GM18858 (cell line): ENCODE measurements at regions not wholly inside any gene's neighbourhood (a gene's known extent, or its start where the extent isn't known, plus 50 kb on each side); places are given as distances from the start of the nearest gene placed in this dataset.
"Not testable (repeated sequence)": the region's sequence is repeated elsewhere in the genome, so short reads cannot be mapped to it uniquely, and the experiment has no call there.

Source experiments
- ATAC-seq: cut with Tn5 transposase; IDR thresholded peaks from one replicate; pipeline ENCODE4 v1.9.1; 2021; ENCODE audit not compliant: unreplicated experiment

GRCh38 chr1:170789063-170789462 lies 125.1 kb downstream of the PRRX1 start:
- ATAC-seq: no peak

DNA sequence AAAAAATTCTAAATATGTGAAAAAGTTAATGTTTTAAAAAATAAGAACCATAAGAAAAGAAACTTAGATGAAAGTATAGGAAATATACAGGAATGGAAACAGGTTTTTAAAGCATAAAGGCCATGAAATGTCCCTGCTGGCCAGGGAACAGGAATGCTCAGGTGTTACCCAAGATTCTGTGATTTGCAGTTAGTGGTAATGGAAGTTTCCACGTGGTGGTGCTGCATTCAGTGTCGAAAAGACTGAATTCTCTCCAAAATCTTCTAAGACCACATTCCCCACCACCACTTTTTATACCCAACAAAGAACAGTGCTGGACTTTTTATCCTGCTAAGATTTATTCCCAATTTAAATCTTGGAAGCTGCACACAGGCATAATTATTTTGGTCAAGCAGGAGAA lies 126.2 kb downstream of the PRRX1 start:
- no peak for ATAC-seq

- ATAC-seq: no peak
Measured at GRCh38 chr1:170790651-170791071, 126.7 kb downstream of the PRRX1 start.

DNA sequence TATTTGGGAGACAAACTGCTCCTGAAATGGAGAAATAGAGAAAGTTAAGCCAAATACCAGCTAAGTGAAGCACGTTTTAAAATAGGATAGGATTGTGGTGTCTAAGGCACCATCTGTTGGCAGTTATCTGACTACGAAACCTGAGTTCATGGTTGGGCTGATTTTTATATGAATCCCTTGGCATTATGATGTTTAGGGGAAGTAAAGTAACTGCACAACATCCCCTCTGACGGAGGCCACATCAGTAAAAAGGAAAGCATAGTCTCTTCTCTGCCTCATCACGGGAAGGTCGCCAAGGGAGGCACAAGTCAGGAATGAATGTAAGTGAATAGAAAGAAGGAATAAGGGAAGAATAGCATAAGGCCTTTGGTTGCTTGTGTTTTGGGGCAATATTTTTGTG lies 128.0 kb downstream of the PRRX1 start:
- no peak for ATAC-seq

- ATAC-seq: no peak
Measured at GRCh38 chr1:170800265-170800664, 135.1 kb upstream of the MROH9 start.

DNA sequence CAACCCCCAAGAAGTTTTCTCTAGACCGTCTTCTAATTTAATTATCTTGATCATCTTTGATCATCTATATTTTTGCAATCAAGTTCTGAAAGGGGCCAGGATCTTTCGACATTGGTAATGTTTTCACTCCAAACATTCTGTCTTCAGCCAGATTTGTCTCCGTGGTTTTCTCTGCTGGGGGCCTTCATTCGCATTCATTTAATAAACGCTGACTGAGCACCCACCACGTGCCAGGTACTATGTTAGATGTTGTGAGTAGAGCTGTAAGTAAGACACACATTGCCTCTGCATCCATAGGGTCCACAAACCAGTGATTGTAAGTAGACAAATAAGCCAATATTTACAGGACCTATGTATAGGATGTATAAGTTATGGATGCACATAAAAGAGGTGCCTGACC lies 134.5 kb upstream of the MROH9 start:
- no peak for ATAC-seq

DNA sequence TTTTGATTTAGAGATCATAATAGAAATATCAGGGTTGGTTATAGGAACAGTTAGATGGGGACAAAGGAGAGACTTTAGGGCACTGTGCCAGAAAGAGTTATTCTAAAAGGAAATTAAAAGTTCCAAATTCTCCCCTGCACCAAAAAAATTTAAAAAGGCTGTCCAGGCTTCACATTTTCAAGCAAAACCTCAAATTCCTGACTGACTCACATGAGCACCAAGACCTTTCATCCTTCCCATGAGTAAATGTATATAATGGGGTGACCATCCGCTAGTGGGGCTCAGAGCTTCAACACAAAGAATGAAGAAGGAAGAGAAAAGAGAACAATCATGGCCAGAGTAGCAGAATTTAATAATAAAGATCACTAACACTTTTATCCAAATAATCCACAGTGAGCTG lies 131.6 kb upstream of the MROH9 start:
- no peak for ATAC-seq

DNA sequence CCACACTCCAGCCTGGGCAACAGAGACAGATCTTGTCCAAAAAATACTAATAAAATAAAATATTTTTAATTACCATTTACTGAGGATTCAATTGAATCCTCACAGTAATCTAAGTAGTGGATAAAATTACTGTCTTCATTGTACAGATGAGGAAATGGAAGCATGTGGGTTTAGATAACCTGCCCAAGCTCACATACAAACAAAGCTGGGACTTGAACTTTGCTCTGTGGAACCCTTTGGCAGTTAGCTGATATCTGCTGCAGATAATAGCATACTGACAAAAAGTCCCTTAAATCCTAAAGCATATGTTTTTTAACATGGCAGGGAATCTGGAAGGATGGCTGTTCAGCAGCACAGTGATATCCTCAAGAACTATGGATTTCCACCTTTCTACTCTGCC lies 130.9 kb upstream of the MROH9 start:
- ATAC-seq: no peak

DNA sequence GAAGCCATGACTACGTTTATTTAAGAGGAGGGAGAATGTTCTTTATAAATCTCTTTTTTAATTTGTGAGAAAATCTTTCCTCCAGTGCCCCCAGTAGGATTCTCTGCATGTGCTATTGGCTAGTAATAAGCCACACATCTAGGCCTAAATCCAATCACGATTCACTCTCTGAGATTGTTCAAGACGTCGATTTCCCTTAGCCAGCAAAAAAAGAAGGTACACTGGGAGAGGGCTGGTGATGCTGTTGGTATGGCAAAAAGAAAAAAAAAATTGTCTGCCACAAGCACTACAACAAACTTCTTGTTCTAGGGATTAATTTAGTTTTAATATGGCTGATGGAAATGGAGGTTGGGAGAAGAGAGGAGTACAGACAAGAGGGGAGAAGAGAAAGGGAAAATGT lies 130.5 kb upstream of the MROH9 start:
- no peak for ATAC-seq

DNA sequence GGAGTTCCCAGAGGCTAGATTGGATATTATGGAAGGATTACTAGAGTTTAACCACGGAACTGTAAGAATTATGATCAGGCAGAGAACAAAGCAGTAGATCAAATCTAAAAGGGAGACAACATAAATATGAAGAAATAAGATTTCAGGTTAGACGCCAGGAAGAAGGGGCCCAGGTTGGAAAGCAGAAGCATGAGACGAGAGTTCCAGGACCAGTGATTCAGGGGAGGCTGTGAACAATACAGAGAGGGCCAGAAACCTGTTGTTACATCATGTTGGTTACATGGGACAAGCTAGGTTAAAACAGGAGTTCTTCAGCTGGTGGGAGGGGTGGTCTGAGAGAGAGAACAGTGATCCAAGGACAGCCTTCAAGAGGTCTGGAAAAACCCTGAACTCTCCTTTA lies 128.4 kb upstream of the MROH9 start:
- ATAC-seq: no peak

GRCh38 chr1:170807432-170807831 lies 127.9 kb upstream of the MROH9 start:
- no peak for ATAC-seq

GRCh38 chr1:170808216-170808885 lies 127.0 kb upstream of the MROH9 start:
- ATAC-seq: no peak

GRCh38 chr1:170811013-170811412 lies 124.3 kb upstream of the MROH9 start:
- not testable (repeated sequence) for ATAC-seq

GRCh38 chr1:170819781-170820180 lies 115.6 kb upstream of the MROH9 start:
- no peak for ATAC-seq

GRCh38 chr1:170823120-170823519 lies 112.2 kb upstream of the MROH9 start:
- no peak for ATAC-seq

DNA sequence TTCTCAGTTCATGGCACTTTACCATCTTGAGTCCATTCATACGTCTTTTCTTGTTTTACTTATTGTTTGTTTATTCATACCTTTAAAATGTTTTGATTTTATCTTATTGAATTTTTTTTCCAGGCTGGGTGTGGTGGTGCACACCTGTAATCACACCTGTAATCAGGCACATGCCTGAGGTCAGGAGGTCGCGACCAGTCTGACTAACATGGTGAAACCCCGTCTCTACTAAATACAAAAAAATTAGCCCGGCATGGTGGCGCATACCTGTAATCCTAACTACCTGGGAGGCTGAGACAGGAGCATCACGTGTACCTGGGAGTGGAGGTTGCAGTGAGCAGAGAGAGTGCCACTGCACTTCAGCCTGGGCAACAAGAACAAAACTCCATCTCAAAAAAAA lies 104.1 kb upstream of the MROH9 start:
- no peak for ATAC-seq

DNA sequence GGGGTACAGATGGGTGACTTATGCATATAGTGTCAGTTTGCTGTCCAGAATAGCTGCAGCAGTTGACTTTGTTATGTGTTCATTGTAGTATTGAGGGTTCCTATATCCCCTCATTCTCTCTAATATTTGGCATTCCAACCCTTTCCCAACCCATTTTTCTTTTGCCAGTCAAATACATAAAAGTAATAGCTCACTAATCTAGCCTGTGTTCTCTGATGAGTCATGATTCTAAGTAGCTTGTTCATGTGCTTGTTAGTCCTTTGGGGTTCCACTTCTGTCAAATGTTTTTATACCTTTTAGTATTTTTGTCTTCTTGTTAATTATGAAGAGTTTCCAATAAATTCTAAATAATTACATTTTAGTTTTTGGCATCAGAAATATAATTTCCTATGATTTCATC lies 99.2 kb upstream of the MROH9 start:
- no peak for ATAC-seq

GRCh38 chr1:170840371-170840770 lies 95.0 kb upstream of the MROH9 start:
- ATAC-seq: no peak

GRCh38 chr1:170853302-170853701 lies 82.0 kb upstream of the MROH9 start:
- peak; percentile 68 for ATAC-seq

DNA sequence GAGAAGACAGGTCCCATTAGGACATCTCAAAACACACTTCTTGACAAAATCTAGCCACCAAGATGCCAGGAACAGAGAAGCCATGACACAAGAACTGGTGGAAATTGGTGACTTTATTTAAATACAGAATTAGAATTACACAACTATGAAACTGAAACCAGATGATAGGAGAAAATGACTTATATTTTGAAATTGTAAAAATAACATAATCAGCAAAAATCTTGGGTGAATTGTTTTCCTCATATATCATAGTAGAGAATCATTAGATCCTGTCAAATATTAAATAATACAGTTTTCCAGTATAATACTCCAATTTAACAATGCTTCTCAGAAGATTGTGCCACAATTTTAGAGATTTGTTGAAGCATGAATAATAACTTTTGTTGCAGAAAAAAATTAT lies 81.5 kb upstream of the MROH9 start:
- ATAC-seq: no peak

- no peak for ATAC-seq
Measured at GRCh38 chr1:170854677-170855076, 80.7 kb upstream of the MROH9 start.

GRCh38 chr1:170856455-170856854 lies 78.9 kb upstream of the MROH9 start:
- ATAC-seq: no peak

DNA sequence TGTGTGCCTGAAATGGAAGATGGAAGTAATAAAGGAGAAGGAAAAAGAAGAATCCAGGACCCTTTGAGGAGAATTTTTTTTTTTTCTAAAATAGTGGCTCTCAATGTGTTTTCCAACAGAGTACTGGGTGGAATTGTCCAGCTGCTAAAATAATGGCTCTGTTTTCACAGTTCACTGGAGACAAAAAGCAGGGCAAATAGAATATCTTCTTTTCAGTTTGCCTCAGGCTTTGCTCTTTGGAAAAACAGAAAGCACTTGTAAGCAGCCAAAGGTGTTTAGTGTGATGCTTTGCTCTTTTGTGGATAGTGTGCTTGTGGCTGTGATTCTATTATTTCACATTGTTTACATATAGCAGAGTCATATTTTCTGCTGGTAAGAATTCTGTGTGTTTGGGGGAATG lies 77.4 kb upstream of the MROH9 start:
- ATAC-seq: no peak
